ENCODE measurements at regions not wholly inside any gene's neighbourhood (a gene's known extent, or its start where the extent isn't known, plus 50 kb on each side); places are given as distances from the start of the nearest gene placed in this dataset.

DNA sequence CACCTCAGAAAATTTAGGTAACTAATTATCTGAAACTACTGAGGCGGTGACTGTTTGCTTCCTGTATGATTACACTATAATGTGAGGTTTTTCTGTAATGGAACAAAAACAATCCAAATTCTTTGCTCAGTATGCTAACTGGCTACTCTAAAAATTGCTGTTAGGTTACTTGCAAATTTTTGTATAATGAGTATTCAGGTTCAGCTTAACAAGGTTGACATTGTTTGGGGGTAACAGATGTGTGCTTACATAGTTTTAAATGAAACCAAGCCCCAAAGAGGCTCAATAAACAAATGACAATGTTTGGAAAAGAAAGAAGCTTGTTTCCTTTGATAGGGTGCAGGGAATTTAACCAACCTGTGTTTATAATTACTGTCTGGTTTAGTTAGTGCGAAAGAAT is 414.5 kb upstream of the MDFIC2 start:
- no peak for TF ChIP-seq POLR2AphosphoS5 (IDR thresholded peaks at IDR 0.05)
- no peak for TF ChIP-seq POLR2A (IDR thresholded peaks at IDR 0.05)
